DMS53 (cell line): ENCODE measurements at regions not wholly inside any gene's neighbourhood (a gene's known extent, or its start where the extent isn't known, plus 50 kb on each side); places are given as distances from the start of the nearest gene placed in this dataset.

Experiments
- DNase-seq: peaks from one replicate; lab custom pipeline; 2025; lab: John Stamatoyannopoulos, UW

DNA sequence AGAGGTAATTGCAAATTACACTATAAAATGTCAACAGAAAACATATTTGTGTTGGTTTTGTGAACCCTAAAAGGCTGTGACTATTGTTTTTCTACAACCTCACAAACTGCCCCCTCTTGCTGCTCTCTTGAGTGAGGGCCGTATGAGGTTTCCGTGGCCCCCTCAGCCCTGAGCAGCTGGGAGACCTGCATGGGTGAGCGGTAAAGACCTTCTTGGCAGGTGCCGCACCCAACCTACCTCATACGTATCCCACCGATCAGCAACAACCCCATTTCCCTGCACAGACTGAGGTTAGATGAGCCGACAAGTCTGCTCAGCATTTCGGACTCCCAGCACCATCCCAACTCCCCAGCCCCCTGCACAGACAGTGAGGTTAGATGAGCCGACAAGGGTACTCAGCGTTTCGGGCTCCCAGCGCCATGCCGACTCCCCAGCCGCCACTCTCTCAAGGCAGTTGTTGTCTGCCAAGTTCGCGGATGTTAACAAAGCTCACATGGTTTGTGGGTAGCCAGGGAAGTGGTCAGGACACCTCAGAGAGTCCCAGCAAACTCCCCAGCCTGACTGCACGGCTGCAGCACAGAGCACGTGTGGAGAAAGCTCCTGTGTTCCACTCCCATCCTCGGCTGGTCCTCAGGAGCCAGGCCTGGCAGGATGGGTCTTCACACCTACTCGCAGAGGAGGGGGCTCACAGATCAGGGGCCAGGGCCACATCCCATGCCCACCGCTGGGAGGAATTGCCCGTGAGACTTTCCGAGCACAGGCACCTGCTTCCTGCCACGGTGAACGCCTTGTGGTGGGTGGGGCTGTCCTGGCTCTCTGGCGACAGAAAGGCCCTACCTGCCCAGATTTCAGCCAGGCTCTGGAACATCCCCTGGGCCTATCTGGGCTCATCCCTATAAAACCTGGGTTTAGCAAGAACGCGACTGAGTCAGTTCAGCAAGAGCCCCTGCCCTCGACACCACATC, 502.9 kb downstream of the BRD1 start:
- DNase-seq, result no peak

DNA sequence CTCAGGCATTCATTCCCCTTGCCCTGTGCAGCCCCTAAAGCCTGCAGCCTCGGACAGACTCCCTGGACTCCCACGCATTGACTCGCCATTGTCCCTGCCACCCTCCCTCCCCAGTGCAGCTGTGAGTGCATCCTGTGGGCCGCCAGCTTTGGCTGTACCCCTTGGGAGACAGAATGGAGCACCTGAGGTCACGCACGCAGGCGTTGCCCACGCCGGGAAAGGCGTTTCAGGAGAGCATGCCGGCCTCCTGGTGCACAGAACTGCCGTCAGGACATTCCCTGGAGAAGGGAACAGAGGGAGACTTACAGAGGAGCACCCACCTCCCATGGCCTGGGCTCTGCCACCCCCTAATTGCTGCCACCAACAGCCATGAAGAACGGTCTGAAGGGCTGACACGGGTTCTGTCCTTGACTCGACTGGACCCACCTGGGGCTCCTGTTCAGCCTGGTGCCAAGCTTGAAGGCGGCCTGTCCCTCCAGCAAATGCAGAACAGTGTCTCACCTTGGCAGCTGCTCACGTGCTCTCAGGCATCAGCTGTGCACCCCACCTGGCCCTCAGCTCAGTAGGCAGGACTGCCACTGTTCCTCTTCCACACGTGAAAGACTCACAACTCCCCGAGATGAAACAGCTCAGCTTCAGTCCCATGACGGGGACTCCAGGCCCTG, 503.8 kb downstream of the BRD1 start:
- no peak for DNase-seq

DNA sequence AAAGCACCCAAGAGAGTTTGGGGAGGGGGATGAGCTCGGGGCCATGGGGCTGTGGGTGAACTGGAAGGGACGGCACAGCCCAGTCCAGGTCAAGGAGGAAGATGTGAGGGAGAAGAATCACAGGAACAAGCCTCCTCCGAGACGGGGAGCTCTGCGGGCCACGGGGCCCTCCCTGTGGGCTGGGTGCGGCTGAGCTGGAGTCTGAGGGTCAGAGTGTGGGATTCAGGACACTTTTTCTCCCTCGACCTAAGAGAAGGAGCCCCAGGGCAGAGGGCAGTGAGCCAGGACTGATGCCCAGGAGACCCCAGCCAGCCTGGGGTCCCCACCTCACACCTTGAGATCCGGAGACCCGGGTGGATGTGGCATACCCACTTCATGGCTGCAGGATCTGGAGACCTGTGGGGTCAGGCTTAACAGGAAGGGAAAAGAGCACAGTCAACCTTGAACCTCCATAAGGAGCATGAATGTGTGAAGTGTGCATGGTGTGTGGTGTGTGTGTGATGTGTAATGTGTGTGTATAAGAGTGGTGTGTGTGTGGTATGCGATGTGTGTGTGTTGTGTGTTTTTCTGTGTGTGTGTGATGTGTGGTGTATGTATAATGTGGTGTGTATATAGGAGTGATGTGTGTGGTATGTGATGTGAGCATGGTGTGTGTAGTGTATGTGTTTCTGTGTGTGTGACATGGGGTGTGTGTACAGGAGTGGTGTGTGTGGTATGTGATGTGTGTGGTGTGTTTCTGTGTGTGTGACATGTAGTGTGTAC, 504.6 kb downstream of the BRD1 start:
- no peak for DNase-seq

DNA sequence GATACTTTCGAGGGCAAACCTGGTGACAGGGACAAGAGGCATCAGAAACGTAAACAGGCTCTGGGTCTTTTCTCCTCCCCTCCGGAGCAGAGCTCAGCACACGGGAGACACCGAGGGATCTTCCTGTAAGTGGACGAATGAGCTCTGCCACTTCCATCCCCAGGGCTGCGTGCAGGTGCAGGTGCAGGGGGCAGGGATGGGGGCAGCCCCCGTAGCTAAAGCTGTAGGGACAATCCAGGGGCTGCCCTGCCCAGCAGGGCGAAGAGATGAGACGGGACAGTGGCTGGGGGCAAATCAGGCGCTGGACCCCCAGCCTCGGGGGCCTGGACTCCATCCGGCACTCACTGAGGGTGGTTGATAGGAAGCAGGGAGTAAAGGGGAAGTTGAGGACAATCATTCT, 505.4 kb downstream of the BRD1 start:
- no peak for DNase-seq

DNA sequence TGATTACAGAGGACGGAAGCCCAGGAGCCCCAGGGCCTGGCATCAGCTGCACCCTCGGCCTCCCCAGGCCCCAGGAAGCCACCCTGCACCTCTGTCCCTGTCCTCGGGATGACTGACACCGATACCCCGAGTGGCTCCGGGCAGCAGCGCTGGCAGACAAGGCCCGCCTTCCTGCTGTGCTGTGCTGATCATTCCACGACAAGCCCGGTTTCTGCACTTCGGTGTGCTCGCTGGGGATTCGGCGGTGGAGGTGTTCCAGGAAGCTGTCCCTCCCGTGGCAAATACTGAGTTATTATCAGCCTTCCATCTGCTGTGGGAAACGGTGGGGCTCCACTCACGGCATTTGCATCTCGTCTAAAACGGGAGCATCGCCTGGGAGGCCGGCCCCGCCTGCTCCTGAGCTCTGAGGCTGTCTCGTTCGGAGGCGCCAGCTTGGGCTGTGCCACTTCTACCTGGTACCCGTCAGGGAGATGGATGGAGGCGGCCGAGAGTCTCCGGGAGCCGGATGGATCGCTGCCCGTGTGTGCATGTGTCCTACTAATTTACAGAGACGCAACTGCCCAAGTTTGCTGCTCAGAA, 506.1 kb downstream of the BRD1 start:
- no peak for DNase-seq

DNA sequence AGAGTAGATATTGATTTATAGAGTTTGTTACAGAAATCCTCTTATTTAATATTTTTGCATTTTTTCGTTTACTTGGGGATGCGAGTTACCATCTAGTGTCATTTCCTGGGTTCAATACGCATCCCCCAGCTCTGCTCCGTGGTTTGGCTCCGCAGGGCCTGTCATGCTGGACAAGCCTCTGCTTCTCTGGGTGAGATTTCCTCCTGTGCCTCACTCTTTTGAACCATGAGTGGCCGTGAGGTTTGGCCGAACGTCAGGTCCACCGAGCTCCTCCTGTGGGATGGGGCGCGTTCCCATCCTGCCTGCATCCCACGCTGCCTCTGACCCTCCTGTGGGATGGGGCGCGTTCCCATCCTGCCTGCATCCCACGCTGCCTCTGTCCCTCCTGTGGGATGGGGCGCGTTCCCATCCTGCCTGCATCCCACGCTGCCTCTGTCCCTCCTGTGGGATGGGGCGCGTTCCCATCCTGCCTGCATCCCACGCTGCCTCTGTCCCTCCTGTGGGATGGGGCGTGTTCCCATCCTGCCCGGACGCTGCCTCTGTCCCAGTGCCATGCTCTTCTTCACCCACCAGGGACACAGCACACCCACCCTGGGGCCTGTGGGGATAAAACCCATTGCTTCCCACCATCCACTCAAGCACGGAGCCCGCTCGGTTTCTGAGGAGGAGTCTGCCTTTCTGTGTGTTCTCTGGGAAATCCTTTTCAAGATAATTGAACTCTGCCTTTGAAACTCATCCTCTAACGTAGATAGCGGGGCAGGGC, 506.8 kb downstream of the BRD1 start:
- DNase-seq, result no peak

DNA sequence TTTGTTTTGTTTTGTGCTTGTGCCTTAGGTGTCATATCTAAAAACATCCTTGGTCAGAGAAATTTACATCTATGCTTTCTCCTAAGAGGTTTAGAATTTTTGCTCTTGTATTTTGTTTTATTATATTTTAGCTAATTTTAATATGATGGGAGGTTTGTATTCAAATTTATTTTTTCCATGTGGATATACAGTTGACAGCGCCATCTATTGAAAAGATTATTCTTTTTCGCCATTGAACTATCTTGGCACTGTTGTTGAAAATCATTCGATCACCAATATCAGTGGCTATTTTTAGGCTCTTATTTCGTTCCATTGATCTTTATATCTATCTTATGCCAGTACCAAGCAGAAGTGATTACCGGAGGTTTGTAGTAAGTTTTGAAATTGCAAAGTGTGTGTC, 510.3 kb downstream of the BRD1 start:
- no peak for DNase-seq

DNA sequence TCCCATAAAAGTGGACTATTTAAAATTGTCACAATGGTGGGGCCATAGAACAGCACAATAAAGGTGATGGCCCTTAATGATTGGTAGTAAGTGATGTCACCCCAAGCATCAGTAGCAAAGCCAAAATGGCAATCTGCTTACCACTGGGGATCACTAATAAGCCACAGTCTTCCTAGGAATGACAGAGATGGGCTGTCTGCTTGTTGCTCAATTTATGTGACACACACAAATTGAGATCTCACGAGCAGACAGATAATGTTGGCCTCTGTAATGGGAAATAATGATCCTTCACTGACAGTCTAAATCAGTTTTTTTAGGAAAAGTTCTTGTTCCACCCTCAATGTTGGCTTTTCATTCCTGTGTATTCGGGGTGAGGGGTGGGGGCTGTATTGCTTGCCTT, 515.1 kb downstream of the BRD1 start:
- no peak for DNase-seq

DNA sequence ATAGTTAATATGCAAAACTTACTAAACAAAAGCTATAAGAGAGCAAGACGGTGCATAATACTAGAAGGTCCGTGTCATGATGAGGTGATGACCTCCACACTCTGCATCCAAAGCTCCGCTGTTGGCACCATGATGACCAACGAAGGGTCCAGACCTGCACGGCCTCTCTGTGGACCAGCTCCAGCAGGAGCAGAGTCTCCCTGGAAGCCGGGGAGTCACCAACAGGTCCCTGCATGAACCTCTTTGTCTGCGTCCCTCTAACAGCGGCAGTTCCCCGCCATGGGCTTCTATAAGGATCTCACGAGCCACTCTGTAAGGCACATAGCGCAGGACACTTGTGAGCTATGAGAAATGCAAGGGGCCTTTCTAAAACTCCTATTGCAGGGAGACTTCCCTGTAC, 517.3 kb downstream of the BRD1 start:
- DNase-seq, result no peak

DNA sequence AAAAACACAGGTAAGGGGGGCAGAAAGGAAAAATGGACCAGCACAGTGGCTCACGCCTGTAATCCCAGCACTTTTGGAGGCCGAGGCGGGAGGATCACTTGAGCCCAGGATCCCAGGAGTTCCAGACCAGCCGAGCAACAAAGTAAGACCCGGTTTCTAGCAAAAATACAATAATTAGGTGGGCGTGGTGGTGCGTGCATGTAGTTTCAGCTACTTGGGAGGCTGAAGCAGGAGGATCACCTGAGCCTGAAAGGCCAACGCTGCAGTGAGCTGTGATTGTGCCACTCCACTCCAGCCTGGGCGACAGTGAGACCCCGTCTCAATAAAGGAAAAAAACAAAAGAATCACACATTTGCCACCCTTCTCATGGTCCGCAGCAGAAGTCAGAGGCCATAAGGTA, 519.4 kb downstream of the BRD1 start:
- DNase-seq, result no peak

DNA sequence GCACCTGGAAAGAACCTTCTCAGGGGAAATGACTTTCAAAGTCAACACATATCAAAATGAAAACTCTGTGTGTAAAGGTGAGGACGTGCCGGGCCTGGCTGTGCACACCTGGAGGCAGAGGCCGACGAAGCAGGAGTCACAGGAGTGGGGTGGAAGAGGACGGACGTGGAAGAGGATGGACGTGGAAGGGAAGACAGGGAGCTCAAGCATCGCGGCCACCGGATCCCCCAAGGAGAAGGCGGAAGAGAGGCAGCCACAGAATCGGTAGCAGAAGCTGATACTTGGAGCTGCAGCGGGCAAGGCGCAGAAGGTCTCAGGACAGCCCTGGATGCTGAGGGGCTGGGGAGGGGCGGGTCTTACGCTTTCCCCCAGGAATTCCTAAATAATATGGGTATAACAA, 519.8 kb downstream of the BRD1 start:
- DNase-seq, result no peak

DNA sequence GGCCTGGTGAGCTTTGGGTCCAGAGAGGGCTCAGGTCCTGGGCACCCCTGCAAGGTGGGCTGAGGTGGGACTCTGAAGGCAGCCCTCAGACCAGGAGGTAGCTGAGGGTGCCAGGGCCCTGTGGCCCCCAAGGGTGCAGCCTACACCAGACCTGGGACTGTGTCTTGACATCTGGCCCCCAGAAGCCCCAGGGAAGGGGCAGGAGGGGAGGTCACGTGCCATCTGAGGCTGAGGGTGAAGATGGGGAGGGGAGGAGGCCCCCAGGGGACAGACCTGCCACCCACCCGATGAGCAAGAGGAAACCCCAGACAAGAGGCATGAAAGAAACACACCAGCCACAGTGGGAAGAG, 520.2 kb downstream of the BRD1 start:
- DNase-seq, result no peak

DNA sequence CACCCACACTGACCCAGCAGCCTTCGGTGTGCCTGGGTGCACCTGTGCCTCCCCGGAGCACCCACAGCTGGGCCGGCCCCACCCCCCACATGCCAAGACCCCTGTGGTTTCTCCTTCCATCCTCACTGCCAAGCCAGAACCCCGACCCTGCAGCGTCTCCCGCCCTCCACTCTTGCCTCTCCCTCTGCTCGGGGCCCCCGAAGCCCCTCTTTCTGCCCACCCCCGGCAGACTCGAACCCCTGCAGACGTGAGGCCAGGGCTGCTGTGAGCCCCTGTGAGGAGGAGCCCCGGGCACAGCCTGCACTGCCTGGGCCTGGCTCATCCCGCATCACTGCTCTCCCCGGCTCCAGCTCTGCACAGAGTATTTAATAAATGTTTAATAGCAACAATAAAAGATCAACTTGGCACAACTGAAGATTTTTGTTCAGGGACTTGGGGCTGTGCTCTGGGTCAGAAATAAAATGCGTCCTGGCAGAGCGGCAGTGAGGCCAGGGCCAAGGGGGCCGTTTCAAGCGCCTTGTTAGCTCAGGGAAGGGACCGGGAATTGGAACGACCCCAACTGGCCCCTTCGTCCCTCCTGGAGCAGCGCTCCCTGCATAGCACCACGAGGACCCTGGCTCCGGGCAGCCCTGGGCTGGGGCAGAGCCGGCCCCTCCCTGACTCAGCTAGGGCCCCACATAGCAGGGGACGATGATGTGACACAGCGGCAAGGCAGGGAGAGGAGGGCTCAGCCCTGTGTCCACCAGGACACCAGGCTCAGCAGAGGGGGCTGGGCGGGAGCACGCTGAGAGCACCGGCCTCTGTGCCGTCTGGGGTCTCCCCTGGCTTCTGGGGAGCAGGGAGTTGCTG, 520.8 kb downstream of the BRD1 start:
- DNase-seq, result no peak

DNA sequence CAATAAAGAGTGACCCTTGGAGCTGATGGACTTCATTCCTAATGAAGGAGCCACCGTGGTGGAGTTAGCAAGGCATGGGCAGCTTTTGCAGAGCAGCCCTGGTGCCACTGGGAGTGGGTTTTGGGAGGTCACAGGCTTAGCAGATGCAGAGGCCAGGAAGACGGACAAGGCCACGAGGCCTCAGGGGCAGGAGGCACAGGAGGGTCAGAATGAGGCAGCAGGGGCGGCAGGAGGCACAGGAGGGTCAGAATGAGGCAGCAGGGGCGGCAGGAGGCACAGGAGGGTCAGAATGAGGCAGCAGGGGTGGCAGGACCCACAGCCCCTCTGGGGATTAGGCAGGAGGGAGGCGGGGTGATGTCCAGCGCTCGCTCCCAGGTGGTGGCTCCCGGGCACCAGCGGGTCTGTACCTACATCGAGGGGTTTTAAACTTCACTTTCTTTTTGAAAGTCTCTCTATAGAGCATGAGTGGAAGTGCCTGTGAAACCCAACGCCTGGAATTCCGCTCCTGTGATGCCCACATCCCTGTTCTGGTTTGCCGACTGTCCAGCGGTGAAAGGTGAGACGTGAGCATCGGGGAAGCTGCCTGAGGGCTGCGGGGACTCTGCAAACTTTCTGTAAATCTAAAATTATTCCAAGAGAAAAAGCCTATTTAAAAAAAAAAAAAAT, 521.6 kb downstream of the BRD1 start:
- DNase-seq, result no peak

DNA sequence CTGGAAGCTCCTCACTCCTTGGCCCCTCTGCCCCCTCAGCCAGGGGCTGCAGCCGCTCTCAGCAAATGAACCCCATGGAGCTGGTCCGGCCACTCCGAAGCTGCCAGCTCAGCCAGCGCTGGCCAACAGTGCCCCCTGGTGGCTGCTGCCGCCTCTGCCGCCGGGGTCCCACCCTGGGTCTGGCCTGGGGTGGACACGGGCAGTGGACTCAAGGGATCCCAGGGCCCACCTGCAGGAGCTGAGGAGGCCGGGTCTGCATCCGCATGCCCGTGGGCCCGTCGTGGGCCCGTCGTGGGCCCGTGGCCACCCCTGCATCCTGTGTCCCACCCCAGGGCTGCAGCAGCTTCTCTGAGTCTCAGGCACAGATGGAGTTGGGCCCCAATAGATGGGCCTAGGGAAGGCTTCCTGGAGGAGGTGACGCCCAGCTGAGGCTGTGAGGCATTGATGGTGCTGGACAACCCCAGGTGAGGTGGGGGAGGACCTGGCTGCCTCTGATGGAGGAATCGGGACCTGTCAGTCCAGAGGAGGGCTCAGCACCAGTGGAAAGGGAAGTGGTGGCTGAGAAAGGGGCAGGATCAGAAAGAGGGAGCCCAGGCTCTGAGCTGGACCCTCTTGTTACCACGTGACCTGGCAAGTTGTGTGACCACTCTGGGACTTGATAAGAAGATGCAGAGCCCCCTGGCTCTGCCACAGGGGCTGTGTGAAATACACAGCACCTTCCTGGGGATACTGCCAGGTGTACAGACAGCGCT, 522.3 kb downstream of the BRD1 start:
- peak; percentile 12 for DNase-seq

DNA sequence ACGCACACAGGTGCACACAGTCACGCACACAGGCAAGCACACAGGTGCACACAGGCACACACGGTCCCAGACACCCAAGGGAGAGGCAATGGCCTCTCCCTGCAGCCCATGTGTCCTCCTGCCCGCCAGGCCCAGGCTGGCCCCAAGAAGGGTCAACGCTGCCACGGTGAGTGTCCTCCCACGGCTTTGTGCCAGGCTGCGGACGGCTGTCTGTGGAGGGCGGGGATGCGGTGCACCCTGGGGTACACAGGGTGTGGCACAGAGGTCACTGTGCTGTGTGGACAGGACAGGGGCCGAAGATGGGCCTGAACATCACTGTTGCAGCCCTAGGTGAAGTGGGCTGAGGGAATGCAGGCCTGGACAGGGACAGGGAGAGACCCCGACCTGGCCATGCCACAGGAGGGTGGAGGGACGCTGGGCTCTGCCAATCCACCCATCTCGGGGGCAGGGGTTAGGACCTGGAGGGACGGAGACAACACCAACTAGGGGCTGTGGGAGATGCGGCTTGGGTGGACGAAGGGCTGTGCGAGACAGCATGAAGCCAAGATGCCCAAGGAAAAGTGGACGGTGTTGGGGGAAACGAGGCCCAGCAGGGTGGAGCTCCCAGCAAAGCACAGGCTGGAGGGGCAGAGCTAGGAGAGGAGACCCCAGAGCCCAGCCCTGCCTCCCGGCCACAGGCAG, 523.8 kb downstream of the BRD1 start:
- no peak for DNase-seq

DNA sequence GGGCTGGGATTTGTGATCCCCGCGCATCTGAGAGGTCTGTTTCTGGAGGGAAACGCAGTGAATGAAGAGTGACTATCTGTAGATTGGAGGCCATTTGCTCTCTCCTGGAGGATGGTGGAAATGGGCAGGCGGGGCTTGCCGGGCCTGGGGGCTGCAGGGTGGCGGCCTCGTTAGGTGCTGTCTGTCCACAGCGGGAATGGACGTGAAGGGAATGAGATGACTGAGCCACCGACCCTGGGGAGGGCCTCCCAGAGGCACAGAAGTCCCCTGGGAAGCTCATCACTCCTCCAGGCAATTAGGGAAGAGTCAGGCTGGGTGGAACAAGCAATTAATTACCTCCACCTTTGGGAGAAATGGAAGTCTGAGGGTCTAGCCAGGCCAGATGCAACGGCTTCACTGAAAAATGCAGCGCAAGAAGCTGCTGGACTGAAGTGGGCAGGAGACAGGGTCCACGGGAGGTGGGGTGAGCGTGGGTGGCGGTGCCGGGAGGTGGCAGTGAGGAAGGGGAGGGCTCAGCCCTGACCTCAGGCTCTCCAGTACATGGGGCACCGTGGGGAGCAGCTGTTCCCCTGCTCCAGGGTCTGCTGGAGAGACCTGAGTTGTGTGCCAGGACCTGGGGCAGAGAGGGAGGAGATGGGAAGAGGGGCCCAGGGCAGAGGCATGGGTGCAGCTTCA, 524.5 kb downstream of the BRD1 start:
- DNase-seq, result no peak

DNA sequence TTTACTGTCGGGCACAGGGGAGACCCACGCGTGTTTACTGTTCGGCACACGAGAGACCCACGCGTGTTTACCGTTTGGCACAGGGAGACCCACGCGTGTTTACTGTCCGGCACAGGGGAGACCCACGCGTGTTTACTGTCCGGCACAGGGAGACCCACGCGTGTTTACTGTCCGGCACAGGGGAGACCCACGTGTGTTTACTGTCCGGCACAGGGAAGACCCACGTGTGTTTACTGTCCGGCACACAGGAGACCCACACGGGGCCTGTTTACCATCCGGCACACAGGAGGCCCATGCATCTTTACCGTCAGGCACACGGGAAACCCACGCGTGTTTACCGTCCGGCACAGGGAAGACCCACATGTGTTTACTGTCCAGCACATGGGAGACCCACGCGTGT, 525.1 kb downstream of the BRD1 start:
- DNase-seq, result no peak

DNA sequence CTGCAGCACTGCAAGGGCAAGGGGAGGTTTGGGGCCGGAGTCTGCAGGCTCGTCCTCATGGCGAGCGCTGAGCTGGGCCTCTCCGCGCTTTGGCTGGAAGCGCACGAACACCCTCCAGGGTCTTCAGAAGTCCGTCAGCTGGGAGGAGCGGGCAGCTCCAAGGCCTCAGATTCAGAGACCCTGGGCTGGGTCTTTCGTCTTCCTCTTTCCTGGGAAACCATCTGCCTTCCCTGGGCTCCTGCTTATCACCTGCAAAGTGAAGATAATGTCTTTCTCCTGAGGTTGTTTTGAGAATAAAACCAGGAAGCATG, 525.6 kb downstream of the BRD1 start:
- DNase-seq, result no peak
